ENCODE measurements at regions not wholly inside any gene's neighbourhood (a gene's known extent, or its start where the extent isn't known, plus 50 kb on each side); places are given as distances from the start of the nearest gene placed in this dataset.

DNA sequence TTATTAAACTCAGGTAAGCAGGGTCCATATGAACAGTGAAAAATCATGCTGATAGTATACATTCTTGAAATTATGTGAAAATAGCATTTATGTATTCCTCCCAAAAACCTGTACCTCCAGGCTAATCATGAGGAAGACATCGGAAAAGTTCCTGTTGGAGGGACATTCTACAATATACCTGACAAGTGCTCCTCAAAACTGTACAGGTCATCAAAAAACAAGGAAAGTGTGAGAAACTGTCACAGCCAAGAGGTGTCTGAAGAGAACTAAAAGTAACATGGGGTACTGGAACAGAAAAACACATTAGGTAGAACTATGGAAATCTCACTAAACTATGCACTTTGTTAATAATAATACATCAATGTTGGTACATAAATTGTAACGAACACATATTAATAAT lies 326.7 kb downstream of the CRPPA start:
- Histone ChIP-seq H3K4me1 (ENCODE audit: control insufficient read depth, extremely low read depth, insufficient read depth, low read length) (no peaks in the 10 kb centered on the region), H3K9me3 (ENCODE audit: control insufficient read depth, insufficient read depth, low read depth, low read length) (no peaks in the 10 kb centered on the region)

GRCh38 chr7:16092711-16093110 lies 328.6 kb downstream of the CRPPA start:
- H2AFZ ChIP-seq (ENCODE audit: low read length): no peak overlapping the region
- H3K27me3 ChIP-seq (ENCODE audit: control insufficient read depth, insufficient read depth, low read length): no peaks in the 10 kb centered on the region
- H3K9ac ChIP-seq (ENCODE audit: insufficient read depth, low read length): no peak overlapping the region
- no peak for DNase-seq (ENCODE audit: low read depth in 2 of 2)
- no peaks in the 10 kb centered on the region for H4K20me1 ChIP-seq (ENCODE audit: control insufficient read depth, extremely low read depth, insufficient read depth, low read length)
- no peak overlapping the region for H3K4me3 ChIP-seq (replicated peaks in 1 of 4; ENCODE audit: control extremely low read depth in 1 of 4, insufficient read depth in 1 of 4, low read depth in 3 of 4, low read length in 4 of 4)
- H3K4me2 ChIP-seq (ENCODE audit: extremely low read depth, insufficient read depth, low read length): no peak overlapping the region
- H3K36me3 ChIP-seq (ENCODE audit: control insufficient read depth, insufficient read depth, low read length): no peaks in the 10 kb centered on the region
- no peaks in the 10 kb centered on the region for H3K4me1 ChIP-seq (ENCODE audit: control insufficient read depth, extremely low read depth, insufficient read depth, low read length)
- TF ChIP-seq CTCF (conservative IDR thresholded peaks at IDR 0.05 in 1 of 2, IDR thresholded peaks at IDR 0.05 in 1 of 2; ENCODE audit: low read depth in 1 of 2, low read length in 2 of 2) (no peak), EZH2 (IDR thresholded peaks at IDR 0.05; ENCODE audit: low read length, missing control alignments) (no peak)
- no peak overlapping the region for H3K27ac ChIP-seq (ENCODE audit: insufficient read depth, low read length)
- no peaks in the 10 kb centered on the region for H3K79me2 ChIP-seq (ENCODE audit: control insufficient read depth, insufficient read depth, low read length)
- H3K9me3 ChIP-seq (ENCODE audit: control insufficient read depth, insufficient read depth, low read depth, low read length): no peaks in the 10 kb centered on the region

More for the DNA sequence above, 326.7 kb downstream of the CRPPA start:
- no peak overlapping the region for H3K9ac ChIP-seq (ENCODE audit: insufficient read depth, low read length)
- no peaks in the 10 kb centered on the region for H3K27me3 ChIP-seq (ENCODE audit: control insufficient read depth, insufficient read depth, low read length)
- H3K4me2 ChIP-seq (ENCODE audit: extremely low read depth, insufficient read depth, low read length): no peak overlapping the region
- no peak for DNase-seq (ENCODE audit: low read depth in 2 of 2)
- no peaks in the 10 kb centered on the region for H3K36me3 ChIP-seq (ENCODE audit: control insufficient read depth, insufficient read depth, low read length)
- TF ChIP-seq EZH2 (IDR thresholded peaks at IDR 0.05; ENCODE audit: low read length, missing control alignments) (no peak), CTCF (conservative IDR thresholded peaks at IDR 0.05 in 1 of 2, IDR thresholded peaks at IDR 0.05 in 1 of 2; ENCODE audit: low read depth in 1 of 2, low read length in 2 of 2) (no peak)
- no peaks in the 10 kb centered on the region for H3K79me2 ChIP-seq (ENCODE audit: control insufficient read depth, insufficient read depth, low read length)
- H3K27ac ChIP-seq (ENCODE audit: insufficient read depth, low read length): no peak overlapping the region
- H4K20me1 ChIP-seq (ENCODE audit: control insufficient read depth, extremely low read depth, insufficient read depth, low read length): no peaks in the 10 kb centered on the region
- H2AFZ ChIP-seq (ENCODE audit: low read length): no peak overlapping the region
- H3K4me3 ChIP-seq (replicated peaks in 1 of 4; ENCODE audit: control extremely low read depth in 1 of 4, insufficient read depth in 1 of 4, low read depth in 3 of 4, low read length in 4 of 4): no peak overlapping the region

- H3K27me3 ChIP-seq (ENCODE audit: control insufficient read depth, insufficient read depth, low read length): no peaks in the 10 kb centered on the region
- no peaks in the 10 kb centered on the region for H3K4me1 ChIP-seq (ENCODE audit: control insufficient read depth, extremely low read depth, insufficient read depth, low read length)
- H3K27ac ChIP-seq (ENCODE audit: insufficient read depth, low read length): no peak overlapping the region
- H2AFZ ChIP-seq (ENCODE audit: low read length): no peak overlapping the region
- no peaks in the 10 kb centered on the region for H3K9me3 ChIP-seq (ENCODE audit: control insufficient read depth, insufficient read depth, low read depth, low read length)
- no peak overlapping the region for H3K4me2 ChIP-seq (ENCODE audit: extremely low read depth, insufficient read depth, low read length)
- no peaks in the 10 kb centered on the region for H3K36me3 ChIP-seq (ENCODE audit: control insufficient read depth, insufficient read depth, low read length)
- H3K9ac ChIP-seq (ENCODE audit: insufficient read depth, low read length): no peak overlapping the region
- peak in 1 of 2 donors; percentile 24 for DNase-seq (ENCODE audit: low read depth in 2 of 2)
- H4K20me1 ChIP-seq (ENCODE audit: control insufficient read depth, extremely low read depth, insufficient read depth, low read length): no peaks in the 10 kb centered on the region
- H3K79me2 ChIP-seq (ENCODE audit: control insufficient read depth, insufficient read depth, low read length): no peaks in the 10 kb centered on the region
- no peak overlapping the region for H3K4me3 ChIP-seq (replicated peaks in 1 of 4; ENCODE audit: control extremely low read depth in 1 of 4, insufficient read depth in 1 of 4, low read depth in 3 of 4, low read length in 4 of 4)
- no peak for TF ChIP-seq CTCF (conservative IDR thresholded peaks at IDR 0.05 in 1 of 2, IDR thresholded peaks at IDR 0.05 in 1 of 2; ENCODE audit: low read depth in 1 of 2, low read length in 2 of 2)
- TF ChIP-seq EZH2 (IDR thresholded peaks at IDR 0.05; ENCODE audit: low read length, missing control alignments): no peak
Observed at GRCh38 chr7:16091701-16092310, 329.5 kb downstream of the CRPPA start.
